ENCODE measurements at regions not wholly inside any gene's neighbourhood (a gene's known extent, or its start where the extent isn't known, plus 50 kb on each side); places are given as distances from the start of the nearest gene placed in this dataset.

DNA sequence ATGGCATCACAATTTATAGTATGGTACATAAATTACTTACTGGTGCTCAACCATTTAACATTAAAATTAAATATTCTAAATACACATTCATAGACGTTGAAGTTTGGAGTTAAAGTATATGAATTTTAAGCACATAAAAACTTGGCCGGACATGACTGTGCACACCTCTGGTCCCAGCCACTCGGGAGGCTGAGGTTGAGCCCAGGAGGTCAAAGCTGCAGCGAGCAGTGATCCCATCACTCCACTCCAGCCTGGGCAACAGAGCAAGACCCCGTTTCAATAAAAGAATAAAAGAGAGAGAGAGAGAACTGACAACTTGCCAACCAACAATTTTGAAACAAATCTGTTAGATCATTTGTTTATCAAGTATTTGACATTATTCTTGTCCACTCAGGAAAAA, 943.3 kb upstream of the KCND2 start:
- DNase-seq (ENCODE audit: low read depth in 1 of 2, low spot score in 1 of 2): no peak
- no peak overlapping the region for H3K27ac ChIP-seq (replicated peaks)
- TF ChIP-seq GABPA (IDR thresholded peaks at IDR 0.05; ENCODE audit: low read depth) (no peak), SPI1 (IDR thresholded peaks at IDR 0.05; ENCODE audit: borderline replicate concordance, low read depth) (no peak), CTCF (IDR thresholded peaks at IDR 0.05; ENCODE audit: insufficient read depth, low read length) (no peak), POLR2AphosphoS5 (IDR thresholded peaks at IDR 0.05; ENCODE audit: low read depth) (no peak), REST (IDR thresholded peaks at IDR 0.05; ENCODE audit: insufficient replicate concordance, low read depth) (no peak)
- no peak overlapping the region for H3K4me3 ChIP-seq (replicated peaks; ENCODE audit: insufficient read depth, low read length)
- no peaks in the 10 kb centered on the region for H3K27me3 ChIP-seq (ENCODE audit: insufficient read depth, poor library complexity, severe bottlenecking)

DNA sequence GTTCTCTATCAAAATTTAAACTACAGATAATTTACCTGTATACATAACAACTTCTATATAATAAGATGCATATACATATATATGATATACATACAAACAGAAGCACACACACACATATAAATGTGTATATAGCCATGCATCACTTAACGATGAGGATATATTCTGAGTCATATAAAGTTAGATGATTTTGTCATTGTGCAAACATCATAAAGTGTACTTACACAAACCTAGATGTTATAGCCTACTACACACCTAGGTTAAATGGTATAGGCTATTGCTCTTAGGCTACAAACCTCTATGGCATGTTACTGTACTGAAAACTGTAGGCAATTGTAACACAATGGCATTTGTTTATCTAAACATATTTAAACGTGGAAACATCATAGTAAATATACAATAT, 937.6 kb upstream of the KCND2 start:
- Histone ChIP-seq H3K27ac (replicated peaks) (no peak overlapping the region), H3K4me3 (replicated peaks; ENCODE audit: insufficient read depth, low read length) (no peak overlapping the region), H3K27me3 (ENCODE audit: insufficient read depth, poor library complexity, severe bottlenecking) (no peaks in the 10 kb centered on the region)
- no peak for DNase-seq (ENCODE audit: low read depth in 1 of 2, low spot score in 1 of 2)
- no peak for TF ChIP-seq REST (IDR thresholded peaks at IDR 0.05; ENCODE audit: insufficient replicate concordance, low read depth)
- TF ChIP-seq GABPA (IDR thresholded peaks at IDR 0.05; ENCODE audit: low read depth): no peak
- TF ChIP-seq CTCF (IDR thresholded peaks at IDR 0.05; ENCODE audit: insufficient read depth, low read length): no peak
- TF ChIP-seq SPI1 (IDR thresholded peaks at IDR 0.05; ENCODE audit: borderline replicate concordance, low read depth): no peak
- TF ChIP-seq POLR2AphosphoS5 (IDR thresholded peaks at IDR 0.05; ENCODE audit: low read depth): no peak

DNA sequence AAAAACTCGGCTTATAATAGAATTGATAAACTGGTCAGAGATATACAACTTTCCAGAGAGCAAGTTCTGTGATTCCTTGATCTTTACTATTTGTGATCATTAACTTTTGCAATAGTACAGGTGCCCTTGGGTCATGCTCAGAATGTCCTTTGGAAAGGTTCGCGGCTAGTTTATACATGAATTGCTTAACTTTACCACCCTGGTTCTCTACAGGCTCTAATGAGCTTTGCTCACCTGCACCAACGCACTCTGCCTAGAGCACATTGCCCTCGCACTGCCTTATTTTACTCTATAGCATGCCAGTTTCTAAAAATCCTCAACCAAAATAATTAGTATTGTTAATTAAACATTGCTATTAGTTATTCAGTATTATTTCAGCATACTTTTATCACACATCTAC, 931.2 kb upstream of the KCND2 start:
- Histone ChIP-seq H3K4me3 (replicated peaks; ENCODE audit: insufficient read depth, low read length) (no peak overlapping the region), H3K27ac (replicated peaks) (no peak overlapping the region), H3K27me3 (ENCODE audit: insufficient read depth, poor library complexity, severe bottlenecking) (no peaks in the 10 kb centered on the region)
- DNase-seq (ENCODE audit: low read depth in 1 of 2, low spot score in 1 of 2): no peak
- TF ChIP-seq POLR2AphosphoS5 (IDR thresholded peaks at IDR 0.05; ENCODE audit: low read depth) (no peak), REST (IDR thresholded peaks at IDR 0.05; ENCODE audit: insufficient replicate concordance, low read depth) (no peak), CTCF (IDR thresholded peaks at IDR 0.05; ENCODE audit: insufficient read depth, low read length) (no peak), SPI1 (IDR thresholded peaks at IDR 0.05; ENCODE audit: borderline replicate concordance, low read depth) (no peak), GABPA (IDR thresholded peaks at IDR 0.05; ENCODE audit: low read depth) (no peak)
